ENCODE measurements at regions not wholly inside any gene's neighbourhood (a gene's known extent, or its start where the extent isn't known, plus 50 kb on each side); places are given as distances from the start of the nearest gene placed in this dataset.

GRCh38 chr20:57869951-57870315 lies 160.1 kb upstream of the PMEPA1 start:
- TF ChIP-seq CTCF (IDR thresholded peaks at IDR 0.05) (no peak), EP300 (IDR thresholded peaks at IDR 0.05) (no peak), POLR2AphosphoS5 (IDR thresholded peaks at IDR 0.05) (no peak), POLR2A (IDR thresholded peaks at IDR 0.05) (no peak)
